ENCODE measurements at regions not wholly inside any gene's neighbourhood (a gene's known extent, or its start where the extent isn't known, plus 50 kb on each side); places are given as distances from the start of the nearest gene placed in this dataset.

DNA sequence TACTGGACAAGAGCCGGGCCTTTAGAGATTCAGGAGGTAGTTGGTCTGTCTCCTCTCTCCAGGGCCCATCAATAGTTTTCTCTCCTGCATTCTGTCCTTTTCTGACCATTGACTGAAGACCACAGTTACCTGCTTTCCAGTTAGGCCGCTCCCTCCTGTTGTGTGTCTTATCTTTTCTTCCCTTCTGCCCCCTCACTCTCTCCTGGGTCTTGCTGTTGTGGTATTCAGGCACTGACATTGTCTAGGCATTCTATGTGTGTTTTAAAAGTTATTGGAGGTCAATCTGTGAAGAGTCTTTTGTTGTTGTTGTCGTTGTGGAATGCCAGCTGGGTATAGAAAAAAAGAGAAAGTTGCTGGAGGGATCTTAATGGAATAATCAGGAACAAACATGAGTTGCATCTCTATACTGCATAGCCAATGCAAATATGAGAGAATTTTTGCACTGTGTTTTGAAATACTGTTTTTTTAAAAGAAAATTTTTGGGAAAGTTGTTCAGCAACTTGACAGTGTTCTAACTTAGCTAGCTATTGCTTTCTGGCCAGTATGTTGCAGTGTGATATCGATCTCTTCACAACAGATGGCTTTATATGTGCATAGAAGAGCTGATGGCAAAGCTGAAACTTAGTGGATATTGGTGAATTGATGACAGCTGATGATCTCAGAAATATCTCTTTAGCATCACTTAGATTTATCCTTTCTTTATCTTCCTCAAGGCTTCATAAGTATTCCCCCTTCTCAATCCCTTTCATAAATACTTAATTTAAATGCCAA lies 240.7 kb downstream of the C4orf33 start:
- TF ChIP-seq, protein P1, sequence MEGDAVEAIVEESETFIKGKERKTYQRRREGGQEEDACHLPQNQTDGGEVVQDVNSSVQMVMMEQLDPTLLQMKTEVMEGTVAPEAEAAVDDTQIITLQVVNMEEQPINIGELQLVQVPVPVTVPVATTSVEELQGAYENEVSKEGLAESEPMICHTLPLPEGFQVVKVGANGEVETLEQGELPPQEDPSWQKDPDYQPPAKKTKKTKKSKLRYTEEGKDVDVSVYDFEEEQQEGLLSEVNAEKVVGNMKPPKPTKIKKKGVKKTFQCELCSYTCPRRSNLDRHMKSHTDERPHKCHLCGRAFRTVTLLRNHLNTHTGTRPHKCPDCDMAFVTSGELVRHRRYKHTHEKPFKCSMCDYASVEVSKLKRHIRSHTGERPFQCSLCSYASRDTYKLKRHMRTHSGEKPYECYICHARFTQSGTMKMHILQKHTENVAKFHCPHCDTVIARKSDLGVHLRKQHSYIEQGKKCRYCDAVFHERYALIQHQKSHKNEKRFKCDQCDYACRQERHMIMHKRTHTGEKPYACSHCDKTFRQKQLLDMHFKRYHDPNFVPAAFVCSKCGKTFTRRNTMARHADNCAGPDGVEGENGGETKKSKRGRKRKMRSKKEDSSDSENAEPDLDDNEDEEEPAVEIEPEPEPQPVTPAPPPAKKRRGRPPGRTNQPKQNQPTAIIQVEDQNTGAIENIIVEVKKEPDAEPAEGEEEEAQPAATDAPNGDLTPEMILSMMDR (conservative IDR thresholded peaks at IDR 0.05; ENCODE audit: low read depth, low read length) = no peak
- TF ChIP-seq EZH2 (IDR thresholded peaks at IDR 0.05; ENCODE audit: borderline replicate concordance, low read depth, low read length, poor library complexity, severe bottlenecking) = no peak

Measured in A673 (cell line).